Muscle layer of duodenum (tissue), 2 donors: ENCODE measurements at regions not wholly inside any gene's neighbourhood (a gene's known extent, or its start where the extent isn't known, plus 50 kb on each side); places are given as distances from the start of the nearest gene placed in this dataset.

Experiments
- H3K27ac ChIP-seq: one replicate; pipeline ENCODE4 v1.7.0; 2013; ENCODE audit warnings: mild to moderate bottlenecking, low read length
- H3K27me3 ChIP-seq: one replicate; pipeline ENCODE4 v1.7.0; 2013; ENCODE audit warnings: low read depth, mild to moderate bottlenecking, control low read depth, low read length
- H3K36me3 ChIP-seq, 2 donors: one replicate each; pipeline ENCODE4 v1.7.0; 2013; ENCODE audit warnings: low read length in 2 of 2, control low read depth in 1 of 2, mild to moderate bottlenecking in 1 of 2; ENCODE audit not compliant: insufficient read depth in 2 of 2, control insufficient read depth in 1 of 2
- H3K4me1 ChIP-seq, 2 donors: one replicate each; pipeline ENCODE4 v1.7.0; 2013; ENCODE audit warnings: low read length in 2 of 2, mild to moderate bottlenecking in 2 of 2, control low read depth in 1 of 2, moderate library complexity in 1 of 2; ENCODE audit not compliant: insufficient read depth in 2 of 2, control insufficient read depth in 1 of 2
- H3K4me3 ChIP-seq, 2 donors: one replicate each; pipeline ENCODE4 v1.7.0; 2013; ENCODE audit warnings: low read length in 2 of 2, low read depth in 1 of 2, mild to moderate bottlenecking in 1 of 2
- H3K9me3 ChIP-seq, 2 donors: one replicate each; pipeline ENCODE4 v1.7.0; 2013; ENCODE audit warnings: low read length in 2 of 2, control low read depth in 1 of 2, mild to moderate bottlenecking in 1 of 2; ENCODE audit not compliant: control insufficient read depth in 1 of 2
- donor health status: healthy.

DNA sequence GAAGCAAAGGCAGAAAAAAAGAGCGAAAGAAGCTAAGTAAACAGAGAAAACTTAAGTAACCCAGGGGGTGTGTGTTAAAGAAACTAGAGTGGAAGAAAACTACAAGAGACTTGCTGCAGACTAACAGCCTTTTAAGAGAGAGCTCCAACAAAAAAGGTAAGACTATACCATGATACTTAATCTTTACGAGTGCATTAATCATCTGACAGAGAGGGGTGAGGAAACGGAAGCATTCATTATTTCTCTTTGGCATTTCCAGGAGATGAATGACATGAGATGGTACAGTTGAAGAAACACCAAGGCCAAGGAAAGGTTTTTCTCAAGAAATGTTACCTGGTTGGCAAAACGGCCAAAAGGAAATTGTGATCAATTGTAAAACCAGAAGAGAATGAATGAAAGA lies 906.8 kb downstream of the QKI start:
- Histone ChIP-seq H3K4me3 (no peak overlapping the region), H3K27ac (no peak overlapping the region), H3K27me3 (no peaks in the 10 kb centered on the region), H3K9me3 (no peaks in the 10 kb centered on the region), H3K4me1 (no peaks in the 10 kb centered on the region), H3K36me3 (no peaks in the 10 kb centered on the region)

DNA sequence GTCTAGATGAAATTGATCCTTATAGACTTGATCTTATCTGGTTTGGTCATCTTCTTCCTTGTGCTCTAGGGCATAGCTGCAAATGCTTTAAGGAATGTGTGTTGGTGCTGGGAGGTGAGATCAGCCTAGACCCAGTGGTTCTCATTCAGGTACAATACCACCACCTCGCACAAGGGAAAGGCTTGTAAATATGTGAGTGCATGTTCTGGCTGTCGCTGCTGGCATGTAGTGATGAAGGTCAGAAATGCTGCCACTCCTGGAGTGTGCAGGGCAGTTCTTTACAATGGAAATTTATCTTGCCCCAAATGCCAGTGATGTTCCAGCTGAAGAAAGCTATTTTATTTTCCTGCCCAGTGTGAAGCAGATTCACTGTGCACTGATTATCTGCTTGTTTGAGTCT lies 900.9 kb downstream of the QKI start:
- no peak overlapping the region for H3K27ac ChIP-seq

DNA sequence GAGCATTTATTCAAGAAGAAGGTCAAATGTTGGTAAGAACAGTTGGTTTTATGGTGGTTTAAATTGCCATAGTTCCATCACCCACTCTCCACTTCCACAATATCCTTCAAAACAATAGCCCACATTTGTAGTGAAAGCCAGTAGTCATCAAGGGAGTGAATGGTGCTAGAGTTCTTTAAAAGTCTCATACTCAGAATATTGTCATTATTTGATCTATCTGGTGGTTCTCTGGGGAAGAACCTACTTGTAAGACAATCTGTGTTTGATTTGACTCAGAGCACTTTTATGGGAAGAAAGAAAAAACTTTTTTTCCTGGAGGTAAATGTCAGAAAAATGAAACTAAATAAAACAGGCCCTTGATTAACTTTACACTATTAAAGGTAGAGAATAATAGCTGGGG lies 893.8 kb downstream of the QKI start:
- Histone ChIP-seq H3K27me3 (no peaks in the 10 kb centered on the region), H3K36me3 (no peaks in the 10 kb centered on the region)

More for the DNA sequence above, 900.9 kb downstream of the QKI start:
- Histone ChIP-seq H3K27me3 (no peaks in the 10 kb centered on the region), H3K9me3 (no peaks in the 10 kb centered on the region), H3K36me3 (no peaks in the 10 kb centered on the region), H3K4me3 (no peak overlapping the region), H3K4me1 (no peaks in the 10 kb centered on the region)

DNA sequence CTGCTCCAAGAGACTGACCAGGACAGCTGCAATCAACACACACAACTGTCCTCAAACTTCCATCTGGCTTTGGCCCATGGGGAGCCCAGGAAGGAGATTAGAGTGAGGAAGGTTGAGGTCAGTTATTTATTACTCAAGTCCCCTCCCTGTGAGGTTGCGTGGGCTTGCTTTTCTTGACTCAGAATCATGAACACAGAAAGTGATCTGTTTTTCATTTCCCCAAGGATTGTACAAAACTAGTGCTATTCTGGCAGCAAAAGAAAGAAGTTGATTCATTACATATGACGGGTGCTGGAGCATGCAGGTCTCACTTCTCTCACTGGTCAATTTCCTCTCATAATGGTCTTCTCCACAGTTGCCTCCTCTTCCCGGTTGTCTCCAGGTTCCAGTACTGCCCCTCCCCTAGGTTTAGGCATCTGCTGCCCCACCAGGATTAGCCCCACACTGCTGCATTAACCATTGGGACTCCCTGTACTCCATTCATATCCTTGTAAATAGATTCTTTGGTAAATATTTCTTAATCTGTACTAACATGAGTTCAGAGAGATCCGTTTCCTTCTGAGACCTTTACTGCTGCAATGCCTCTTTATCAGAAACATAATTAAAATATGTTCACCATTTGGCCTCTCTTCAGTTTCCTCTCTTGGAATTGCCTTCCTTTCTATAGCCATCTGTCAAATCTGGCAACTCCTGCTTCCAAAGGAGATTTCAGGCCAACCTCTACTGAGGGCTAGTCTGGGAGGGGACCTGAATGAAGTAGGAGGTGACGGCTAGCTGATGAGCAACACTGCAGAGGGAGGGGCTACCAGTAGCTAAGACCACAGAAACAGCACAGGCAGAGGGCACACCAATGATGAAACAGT lies 888.8 kb downstream of the QKI start:
- no peak overlapping the region for H3K27ac ChIP-seq
- no peaks in the 10 kb centered on the region for H3K4me1 ChIP-seq
- H3K27me3 ChIP-seq, result no peaks in the 10 kb centered on the region

More for the DNA sequence above, 893.8 kb downstream of the QKI start:
- no peaks in the 10 kb centered on the region for H3K9me3 ChIP-seq
- no peak overlapping the region for H3K27ac ChIP-seq
- no peaks in the 10 kb centered on the region for H3K4me1 ChIP-seq
- no peak overlapping the region for H3K4me3 ChIP-seq

DNA sequence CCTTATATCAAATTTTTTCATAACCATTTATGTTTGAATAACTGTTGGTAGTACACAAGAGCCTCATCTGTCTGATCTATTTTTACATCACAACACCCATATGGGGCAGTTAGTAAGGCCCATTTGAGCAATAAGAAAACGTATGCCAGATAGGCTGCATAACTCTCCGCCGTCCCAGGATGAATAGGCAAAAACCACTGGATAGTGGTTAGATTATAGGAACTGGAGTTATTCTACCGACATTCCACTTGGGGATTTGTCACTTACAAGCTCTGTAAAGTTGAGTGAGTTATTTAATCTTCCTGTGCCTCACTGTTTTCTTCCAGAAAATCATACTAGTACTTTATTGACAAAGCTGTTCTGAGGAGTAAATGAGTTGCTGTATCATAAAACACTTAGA lies 881.9 kb downstream of the QKI start:
- Histone ChIP-seq H3K4me3 (no peak overlapping the region), H3K27me3 (no peaks in the 10 kb centered on the region), H3K9me3 (peaks cover 4% of the 10 kb centered on the region in 2 donors), H3K27ac (no peak overlapping the region), H3K36me3 (no peaks in the 10 kb centered on the region), H3K4me1 (no peaks in the 10 kb centered on the region)

More for the DNA sequence above, 888.8 kb downstream of the QKI start:
- Histone ChIP-seq H3K36me3 (no peaks in the 10 kb centered on the region), H3K9me3 (no peaks in the 10 kb centered on the region), H3K4me3 (no peak overlapping the region)

DNA sequence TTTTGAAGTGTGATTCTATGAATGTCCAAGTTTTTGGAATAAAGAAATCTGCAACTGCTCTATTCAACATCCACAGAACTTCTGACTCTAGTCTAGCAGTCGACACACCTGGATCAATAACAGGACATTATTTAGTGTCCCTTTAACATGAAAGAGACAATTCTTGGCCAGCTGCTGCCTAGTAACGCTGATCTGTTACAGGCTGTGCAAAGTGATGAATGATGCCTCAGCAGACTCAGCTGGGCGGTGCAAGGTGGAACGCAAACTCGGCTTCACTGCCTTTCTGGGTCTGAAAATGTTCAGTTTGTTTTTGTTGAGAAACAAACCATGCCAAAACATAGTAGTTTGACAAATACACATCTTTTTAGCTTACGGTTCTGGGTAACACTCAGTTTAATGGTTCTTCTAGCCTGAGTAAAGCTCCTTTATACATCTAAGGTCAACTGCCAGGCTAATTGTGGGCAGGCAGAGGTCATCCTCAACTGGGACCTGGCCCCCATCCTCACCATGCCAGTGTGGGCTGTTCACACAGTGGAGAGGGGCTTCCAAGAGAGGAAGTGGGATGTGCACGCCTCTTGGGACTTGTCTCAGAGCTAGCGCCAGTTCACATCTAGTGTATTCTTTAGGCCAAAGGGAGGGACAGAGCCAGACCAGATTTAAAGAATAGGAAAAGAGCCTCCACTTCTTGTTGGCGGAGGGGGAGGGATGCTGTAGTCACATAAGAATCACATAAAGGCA lies 879.7 kb downstream of the QKI start:
- Histone ChIP-seq H3K4me3 (no peak overlapping the region), H3K36me3 (no peaks in the 10 kb centered on the region), H3K9me3 (peaks cover 7 to 8% of the 10 kb centered on the region in 2 donors), H3K27me3 (no peaks in the 10 kb centered on the region), H3K27ac (no peak overlapping the region), H3K4me1 (no peaks in the 10 kb centered on the region)

DNA sequence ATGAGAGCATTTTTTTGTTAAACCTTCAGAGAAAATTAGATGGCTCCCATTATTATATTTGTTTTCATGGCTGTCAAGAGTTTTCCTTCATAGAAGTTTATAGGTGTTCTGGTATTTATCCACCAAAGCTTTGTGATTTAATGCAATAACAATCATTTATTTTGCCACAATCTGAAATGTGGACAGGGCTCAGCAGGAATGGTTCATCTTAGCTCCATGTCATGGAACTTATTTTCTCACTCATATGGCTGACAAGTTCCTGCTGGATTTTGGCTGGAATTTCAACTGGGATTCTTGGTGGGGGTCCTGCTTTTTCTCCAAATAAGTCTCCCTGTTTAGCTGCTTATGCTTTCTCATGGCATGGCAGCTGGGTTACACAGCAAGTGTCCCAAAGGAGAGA lies 876.7 kb downstream of the QKI start:
- no peaks in the 10 kb centered on the region for H3K27me3 ChIP-seq
- peak overlapping the region in 1 of 2 donors; percentile 17 for H3K4me3 ChIP-seq
- no peaks in the 10 kb centered on the region for H3K4me1 ChIP-seq
- H3K36me3 ChIP-seq, result no peaks in the 10 kb centered on the region
- peaks cover 7 to 11% of the 10 kb centered on the region in 2 donors for H3K9me3 ChIP-seq
- H3K27ac ChIP-seq, result no peak overlapping the region

DNA sequence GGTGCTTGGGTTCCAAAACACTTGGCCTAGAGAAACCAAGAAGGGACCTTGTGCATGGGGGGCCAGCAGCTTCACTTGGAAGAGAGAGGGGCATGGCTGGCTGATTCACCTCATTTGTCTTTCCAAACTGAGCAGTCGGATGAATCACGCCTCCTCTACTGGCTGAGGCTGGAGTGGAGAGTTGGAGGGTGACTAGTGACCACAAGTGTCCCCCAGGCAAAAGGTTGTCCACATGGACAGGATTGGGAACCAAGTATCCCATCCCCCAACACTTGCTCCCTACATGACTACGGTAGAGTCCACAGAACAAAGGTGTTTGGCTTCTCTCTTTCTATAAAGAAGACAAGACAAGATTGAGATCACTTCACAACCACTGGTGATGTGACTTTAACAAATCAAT lies 875.6 kb downstream of the QKI start:
- H3K36me3 ChIP-seq, result no peaks in the 10 kb centered on the region
- no peak overlapping the region for H3K4me3 ChIP-seq
- no peaks in the 10 kb centered on the region for H3K27me3 ChIP-seq
- H3K4me1 ChIP-seq, result no peaks in the 10 kb centered on the region
- H3K27ac ChIP-seq, result no peak overlapping the region
- H3K9me3 ChIP-seq, result peaks cover 7 to 11% of the 10 kb centered on the region in 2 donors

DNA sequence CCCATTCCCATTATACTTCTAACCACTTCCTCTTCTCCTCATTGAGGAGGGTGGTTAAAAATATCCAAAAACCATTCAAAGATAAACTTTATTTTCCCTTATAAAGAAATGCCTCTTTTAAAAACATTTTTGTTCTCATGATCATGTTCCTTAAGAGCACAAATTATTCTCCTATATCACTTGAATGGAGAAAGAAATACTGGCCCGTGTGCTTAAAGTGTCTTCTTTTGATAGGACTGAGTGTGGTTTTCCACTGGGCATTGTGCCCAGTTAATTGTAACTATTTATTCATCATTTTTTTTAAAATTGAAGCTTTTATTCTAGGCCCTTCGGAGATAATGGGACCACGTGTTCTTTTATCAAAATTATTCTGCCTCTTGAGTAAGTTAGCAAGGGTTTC lies 871.5 kb downstream of the QKI start:
- Histone ChIP-seq H3K9me3 (peaks cover 0 to 3% of the 10 kb centered on the region in 2 donors), H3K4me3 (no peak overlapping the region), H3K4me1 (no peaks in the 10 kb centered on the region), H3K27ac (no peak overlapping the region), H3K36me3 (no peaks in the 10 kb centered on the region), H3K27me3 (no peaks in the 10 kb centered on the region)

DNA sequence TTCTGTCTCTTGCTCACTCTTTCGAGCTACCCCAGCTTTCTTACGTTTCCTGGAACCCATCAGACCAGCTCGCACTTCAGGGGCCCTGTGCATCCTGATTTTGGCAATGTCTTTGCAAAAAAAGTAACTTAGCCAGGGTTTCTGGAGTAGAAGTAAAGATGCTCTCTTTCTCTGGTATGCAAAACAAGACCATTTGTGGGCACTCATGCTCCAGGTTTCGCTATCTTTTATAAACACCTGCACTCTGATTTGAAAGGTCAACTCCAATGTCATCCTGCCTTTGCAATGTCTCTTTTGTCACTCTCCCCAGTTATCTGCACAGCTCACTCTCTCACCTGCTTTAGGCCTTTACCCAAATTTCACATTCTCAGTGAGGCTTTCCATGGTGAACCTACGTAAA lies 869.1 kb downstream of the QKI start:
- H3K27me3 ChIP-seq, result no peaks in the 10 kb centered on the region
- H3K4me3 ChIP-seq, result no peak overlapping the region
- H3K4me1 ChIP-seq, result no peaks in the 10 kb centered on the region
- no peaks in the 10 kb centered on the region for H3K36me3 ChIP-seq
- H3K9me3 ChIP-seq, result peaks cover 0 to 2% of the 10 kb centered on the region in 2 donors
- no peak overlapping the region for H3K27ac ChIP-seq

DNA sequence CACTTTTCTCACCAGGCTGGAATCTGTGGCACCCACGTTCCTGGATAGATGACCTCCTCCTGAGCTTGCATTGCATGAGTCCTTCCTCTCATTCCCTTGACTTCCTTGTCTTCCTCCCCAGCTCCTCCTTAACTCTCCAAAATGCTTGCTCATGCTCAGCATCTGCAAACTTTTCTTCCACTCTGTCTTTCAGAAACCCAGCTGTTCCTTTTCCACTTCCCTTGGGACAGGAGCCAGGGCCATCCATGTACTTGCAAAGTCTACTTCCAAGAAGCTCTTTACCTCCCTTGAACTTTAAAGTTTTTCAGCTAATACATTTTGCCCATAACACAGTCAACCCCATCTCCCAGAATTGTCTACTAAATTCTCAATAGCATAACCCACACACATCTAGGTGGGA lies 861.7 kb downstream of the QKI start:
- H3K4me3 ChIP-seq, result no peak overlapping the region
- H3K27me3 ChIP-seq, result no peaks in the 10 kb centered on the region
- H3K9me3 ChIP-seq, result peaks cover 0 to 6% of the 10 kb centered on the region in 2 donors
- H3K4me1 ChIP-seq, result no peaks in the 10 kb centered on the region
- H3K36me3 ChIP-seq, result no peaks in the 10 kb centered on the region
- H3K27ac ChIP-seq, result no peak overlapping the region
